GM23248 (cell line): ENCODE measurements at regions not wholly inside any gene's neighbourhood (a gene's known extent, or its start where the extent isn't known, plus 50 kb on each side); places are given as distances from the start of the nearest gene placed in this dataset.

Source experiments
- EZH2 ChIP-seq: fragments of 200-600 bp; sonication (generic); IDR thresholded peaks from 2 replicates; pipeline ENCODE4 v1.6.1; 2018; ENCODE audit warnings: antibody characterized with exemption, mild to moderate bottlenecking; ENCODE audit not compliant: insufficient read depth, poor library complexity, severe bottlenecking
- EZH2phosphoT487 ChIP-seq: fragments of 200-600 bp; sonication (generic); IDR thresholded peaks from 2 replicates; pipeline ENCODE4 v1.6.1; 2018; ENCODE audit warnings: antibody characterized with exemption, moderate library complexity, mild to moderate bottlenecking, low read depth; ENCODE audit not compliant: insufficient read depth

GRCh38 chr5:23877847-23878246 is 370.4 kb downstream of the PRDM9 start:
- TF ChIP-seq EZH2 (no peak), EZH2phosphoT487 (no peak)
